ENCODE measurements at regions not wholly inside any gene's neighbourhood (a gene's known extent, or its start where the extent isn't known, plus 50 kb on each side); places are given as distances from the start of the nearest gene placed in this dataset.

DNA sequence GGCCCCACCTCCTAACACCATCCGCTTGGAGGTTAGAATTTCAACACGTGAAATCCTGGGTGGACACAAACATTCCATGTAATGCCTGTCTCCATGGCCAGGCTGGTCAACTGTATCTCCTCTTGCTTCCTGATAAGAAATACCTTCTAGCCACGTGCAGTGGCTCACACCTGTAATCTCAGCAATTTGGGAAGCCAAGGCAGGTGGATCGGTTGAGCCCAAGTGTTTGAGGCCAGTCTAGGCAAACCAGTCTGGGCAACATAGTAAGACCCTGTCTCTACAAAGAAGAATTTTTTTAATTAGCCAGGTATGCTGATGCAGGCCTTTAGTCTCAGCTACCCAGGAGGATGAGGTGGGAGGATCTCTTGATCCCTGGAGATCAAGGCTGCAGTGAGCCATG lies 58.3 kb upstream of the GALNT2 start:
- TF ChIP-seq, protein P1, sequence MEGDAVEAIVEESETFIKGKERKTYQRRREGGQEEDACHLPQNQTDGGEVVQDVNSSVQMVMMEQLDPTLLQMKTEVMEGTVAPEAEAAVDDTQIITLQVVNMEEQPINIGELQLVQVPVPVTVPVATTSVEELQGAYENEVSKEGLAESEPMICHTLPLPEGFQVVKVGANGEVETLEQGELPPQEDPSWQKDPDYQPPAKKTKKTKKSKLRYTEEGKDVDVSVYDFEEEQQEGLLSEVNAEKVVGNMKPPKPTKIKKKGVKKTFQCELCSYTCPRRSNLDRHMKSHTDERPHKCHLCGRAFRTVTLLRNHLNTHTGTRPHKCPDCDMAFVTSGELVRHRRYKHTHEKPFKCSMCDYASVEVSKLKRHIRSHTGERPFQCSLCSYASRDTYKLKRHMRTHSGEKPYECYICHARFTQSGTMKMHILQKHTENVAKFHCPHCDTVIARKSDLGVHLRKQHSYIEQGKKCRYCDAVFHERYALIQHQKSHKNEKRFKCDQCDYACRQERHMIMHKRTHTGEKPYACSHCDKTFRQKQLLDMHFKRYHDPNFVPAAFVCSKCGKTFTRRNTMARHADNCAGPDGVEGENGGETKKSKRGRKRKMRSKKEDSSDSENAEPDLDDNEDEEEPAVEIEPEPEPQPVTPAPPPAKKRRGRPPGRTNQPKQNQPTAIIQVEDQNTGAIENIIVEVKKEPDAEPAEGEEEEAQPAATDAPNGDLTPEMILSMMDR (optimal IDR thresholded peaks at IDR 0.05 in 1 of 3, IDR thresholded peaks at IDR 0.05 in 1 of 3, conservative IDR thresholded peaks at IDR 0.05 in 1 of 3; ENCODE audit: extremely low read depth in 1 of 3, insufficient read depth in 2 of 3, low read length in 3 of 3) = no peak
- no peak for TF ChIP-seq EZH2 (IDR thresholded peaks at IDR 0.05; ENCODE audit: low read length)

Measured in keratinocyte (primary cell).